SK-N-DZ (cell line): ENCODE measurements at regions not wholly inside any gene's neighbourhood (a gene's known extent, or its start where the extent isn't known, plus 50 kb on each side); places are given as distances from the start of the nearest gene placed in this dataset.

ENCODE experiments used
- DNase-seq: peaks from one replicate; pipeline ENCODE4 v3.0.0-alpha.2; 2015; ENCODE audit warnings: low spot score

DNA sequence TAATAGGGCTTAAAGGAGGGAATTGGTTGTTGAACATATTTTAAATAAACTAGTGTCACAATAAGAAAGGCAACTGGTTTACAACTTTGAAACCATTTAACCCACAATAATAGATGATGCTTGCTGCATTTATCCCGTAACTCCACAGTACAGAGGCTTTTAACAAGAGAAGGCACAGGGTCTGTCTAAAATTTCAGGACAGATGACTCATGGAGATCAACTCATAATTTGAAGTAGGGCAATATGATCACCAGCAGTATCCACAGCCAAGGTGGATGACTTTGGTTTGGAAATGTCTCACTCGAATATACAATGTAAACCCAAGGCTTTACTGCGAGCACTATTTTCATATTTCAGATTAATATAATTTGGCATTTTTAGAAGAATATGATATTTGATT lies 340.2 kb downstream of the LRIG3 start:
- DNase-seq, result no peak

DNA sequence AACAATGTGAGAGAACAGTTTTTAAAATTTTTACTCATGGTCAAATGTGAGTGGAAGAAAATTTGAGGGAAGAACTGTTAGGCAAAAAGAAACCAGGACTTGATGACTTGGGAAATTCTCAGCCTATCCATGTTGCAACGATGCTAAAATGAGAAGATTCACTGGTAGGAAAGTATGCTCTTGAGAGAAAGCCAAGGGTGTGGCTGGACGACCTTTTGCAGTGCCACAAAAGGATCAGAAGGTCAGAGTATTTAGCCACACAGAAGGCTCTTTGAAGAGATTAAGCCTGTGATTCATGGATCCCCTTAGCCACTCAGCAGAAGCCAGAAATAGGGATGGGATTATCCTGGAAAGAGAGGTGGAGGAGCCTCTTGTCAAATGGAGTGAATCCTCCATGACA lies 336.8 kb downstream of the LRIG3 start:
- no peak for DNase-seq

DNA sequence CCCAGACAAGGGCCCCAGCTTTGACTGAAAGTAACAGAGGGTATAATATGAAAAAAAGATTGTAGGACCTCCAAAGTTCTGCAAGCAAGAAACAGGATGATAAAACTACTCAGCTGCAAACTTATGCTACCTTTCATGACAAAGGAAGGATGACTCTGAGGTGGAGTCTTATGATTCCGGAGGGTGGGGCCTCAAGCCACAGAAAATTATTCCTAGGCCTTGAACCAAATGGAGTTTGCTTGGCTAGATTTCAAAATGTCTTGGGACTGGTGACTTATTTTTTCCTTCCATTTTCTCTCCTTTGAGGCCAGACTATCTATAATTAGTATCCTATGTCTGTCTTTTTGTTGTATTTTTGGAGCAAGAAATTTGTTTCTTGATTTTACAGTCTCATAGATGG lies 336.4 kb downstream of the LRIG3 start:
- DNase-seq, result no peak

DNA sequence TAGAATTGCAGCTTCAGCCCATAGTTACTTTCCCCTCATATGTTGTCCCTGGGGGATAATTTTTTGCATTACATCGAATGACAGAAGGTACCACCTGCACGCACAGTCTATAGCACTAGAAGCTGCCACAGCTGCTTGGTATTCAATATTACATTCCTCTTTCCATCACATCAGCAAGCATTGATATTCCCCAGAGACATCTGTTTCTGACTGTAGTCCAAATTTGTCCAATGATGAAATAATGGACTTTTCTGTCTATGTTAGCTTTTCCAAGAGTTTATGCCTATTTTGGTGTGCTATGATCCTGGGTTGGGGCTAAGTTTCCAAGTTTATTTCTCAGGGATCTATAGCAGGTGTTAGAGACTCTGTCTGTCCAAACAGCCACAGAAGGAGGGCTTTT lies 335.4 kb downstream of the LRIG3 start:
- no peak for DNase-seq

- DNase-seq, result no peak
These were observed 333.5 kb downstream of the LRIG3 start for GRCh38 chr12:58586762-58587161.

GRCh38 chr12:58588770-58589169 lies 331.5 kb downstream of the LRIG3 start:
- no peak for DNase-seq

- DNase-seq, result no peak
These were observed 327.7 kb downstream of the LRIG3 start for GRCh38 chr12:58592475-58593207.

DNA sequence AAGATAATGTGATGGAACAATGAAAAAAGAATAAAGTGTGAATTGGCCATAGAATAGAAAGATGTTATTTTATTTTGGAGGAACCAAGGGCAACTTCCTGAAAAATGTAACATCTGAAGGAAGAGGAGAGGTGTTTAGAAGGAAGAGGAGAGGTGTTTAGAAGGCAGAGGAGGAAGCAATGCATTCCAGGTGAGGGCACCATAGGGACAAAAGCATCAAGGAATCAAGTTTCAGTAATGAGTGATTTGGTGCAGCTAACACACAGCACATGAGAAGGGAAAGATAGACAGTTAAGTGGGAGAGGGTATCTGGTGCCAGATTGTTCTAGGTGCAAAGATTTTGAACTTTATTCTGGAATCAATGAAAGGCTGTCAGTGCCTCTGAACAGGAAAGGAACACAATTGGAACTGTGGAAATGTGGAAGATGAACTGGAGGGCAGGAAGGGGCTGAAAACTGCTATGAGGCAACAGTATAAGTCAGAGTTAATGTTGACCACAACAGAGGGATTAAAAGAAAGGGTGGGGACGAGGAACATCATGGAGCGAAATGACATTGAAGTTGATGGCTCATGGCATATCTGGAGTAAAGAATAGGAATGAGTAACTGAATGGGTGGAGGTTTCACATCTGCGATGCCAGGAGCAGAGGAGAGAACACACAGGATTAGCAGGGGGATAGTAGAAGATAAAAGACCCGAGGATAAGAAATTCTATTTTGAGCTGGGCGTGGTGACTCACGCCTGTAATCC lies 326.6 kb downstream of the LRIG3 start:
- DNase-seq, result no peak

- DNase-seq, result no peak
These were observed 323.9 kb downstream of the LRIG3 start for GRCh38 chr12:58596381-58596780.

GRCh38 chr12:58601529-58601928 lies 318.8 kb downstream of the LRIG3 start:
- DNase-seq, result no peak

DNA sequence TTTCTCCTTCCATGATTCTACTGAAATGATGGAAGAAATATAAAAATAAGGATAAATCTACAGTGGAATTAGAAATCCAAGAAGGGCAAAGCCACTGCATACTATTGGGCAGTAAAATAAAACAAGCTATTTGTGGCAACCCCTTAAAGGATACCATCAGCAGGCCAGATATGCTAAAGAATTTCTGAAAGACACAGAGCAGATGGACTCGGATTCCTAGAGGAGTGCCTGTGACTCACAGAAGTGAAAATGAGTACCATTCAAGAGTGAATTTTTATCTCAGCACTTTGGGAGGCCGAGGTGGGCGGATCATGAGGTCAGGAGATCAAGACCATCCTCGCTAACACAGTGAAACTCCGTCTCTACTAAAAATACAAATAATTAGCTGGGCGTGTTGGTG lies 318.1 kb downstream of the LRIG3 start:
- no peak for DNase-seq

DNA sequence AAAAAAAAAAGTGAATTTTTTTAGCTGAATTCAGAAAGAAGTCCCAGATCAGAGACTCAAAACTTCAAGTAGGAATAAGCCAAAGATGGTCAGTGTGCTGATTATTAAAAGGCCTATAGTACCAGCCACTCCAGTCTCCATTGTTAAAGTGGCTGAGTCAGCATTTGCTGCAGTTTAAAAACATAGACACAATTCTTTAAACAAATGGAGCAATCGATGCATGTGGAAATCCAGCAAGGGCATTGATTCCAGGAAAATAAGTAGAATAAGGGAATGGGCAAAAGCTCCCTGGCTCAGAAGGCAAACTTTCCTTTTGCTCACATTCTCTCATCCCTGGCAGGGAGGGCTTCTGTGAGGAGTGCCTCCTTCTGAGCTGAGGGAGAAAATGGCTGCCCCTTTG lies 317.6 kb downstream of the LRIG3 start:
- no peak for DNase-seq

DNA sequence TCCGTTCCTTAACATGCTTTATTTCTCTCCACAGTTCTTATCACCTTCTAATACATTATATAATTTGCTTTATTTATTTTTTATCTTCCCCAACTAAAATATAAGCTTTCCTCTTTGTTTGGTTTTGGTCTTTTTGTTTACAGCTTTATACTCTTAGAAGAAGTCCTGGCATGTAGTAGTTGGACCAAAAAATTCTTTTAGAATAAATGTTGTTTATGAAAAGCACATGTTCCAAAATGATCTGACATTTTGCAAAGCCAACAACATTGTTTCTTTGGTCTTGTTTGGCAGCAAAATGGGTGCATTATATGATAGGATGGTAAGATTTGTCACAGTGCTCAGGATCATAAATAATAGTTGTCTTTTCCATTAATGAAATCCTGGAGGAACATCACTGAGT lies 312.5 kb downstream of the LRIG3 start:
- no peak for DNase-seq

- no peak for DNase-seq
These were observed 311.6 kb downstream of the LRIG3 start for GRCh38 chr12:58608711-58609110.

GRCh38 chr12:58615047-58615446 lies 305.3 kb downstream of the LRIG3 start:
- DNase-seq, result no peak

DNA sequence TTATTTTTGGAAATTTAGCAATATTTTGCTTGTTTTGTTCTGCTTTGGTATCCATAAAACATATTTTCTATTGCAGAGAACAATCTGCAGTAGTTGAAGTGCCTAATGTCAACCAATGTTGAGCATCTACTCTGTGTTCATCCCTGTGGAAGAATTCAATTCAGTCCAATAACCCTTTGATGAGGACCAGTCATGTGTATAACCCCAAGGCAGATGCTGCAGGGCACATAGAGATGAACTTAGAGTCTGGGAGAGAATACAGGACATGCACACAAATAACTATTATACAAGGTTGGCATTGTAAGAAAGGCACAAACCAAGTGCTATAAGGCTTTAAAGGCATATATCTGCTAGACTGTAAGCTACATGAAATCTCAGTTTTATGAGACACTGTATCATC lies 304.7 kb downstream of the LRIG3 start:
- DNase-seq, result no peak

GRCh38 chr12:58616618-58617017 lies 303.7 kb downstream of the LRIG3 start:
- no peak for DNase-seq

DNA sequence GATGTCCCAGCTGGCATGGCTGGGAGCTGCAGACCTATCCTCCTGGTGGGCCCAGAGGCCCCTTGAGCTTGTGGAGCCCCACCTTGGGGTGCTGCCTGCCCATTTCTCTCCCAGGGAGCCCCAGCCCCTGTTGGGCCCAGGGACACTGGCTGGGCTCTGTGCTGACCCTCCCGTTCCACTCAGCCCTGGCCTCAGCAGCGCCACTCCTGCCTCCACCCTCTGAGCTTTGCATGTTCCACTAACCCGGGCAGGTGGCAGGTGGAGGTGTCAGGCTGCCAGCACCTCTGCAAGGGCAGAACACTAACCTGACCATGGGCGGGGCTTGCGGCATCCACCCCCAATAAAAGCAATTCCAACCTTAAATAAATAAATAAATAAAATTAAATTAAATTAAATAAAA lies 299.2 kb downstream of the LRIG3 start:
- no peak for DNase-seq

GRCh38 chr12:58629376-58629775 lies 290.9 kb downstream of the LRIG3 start:
- DNase-seq, result no peak

DNA sequence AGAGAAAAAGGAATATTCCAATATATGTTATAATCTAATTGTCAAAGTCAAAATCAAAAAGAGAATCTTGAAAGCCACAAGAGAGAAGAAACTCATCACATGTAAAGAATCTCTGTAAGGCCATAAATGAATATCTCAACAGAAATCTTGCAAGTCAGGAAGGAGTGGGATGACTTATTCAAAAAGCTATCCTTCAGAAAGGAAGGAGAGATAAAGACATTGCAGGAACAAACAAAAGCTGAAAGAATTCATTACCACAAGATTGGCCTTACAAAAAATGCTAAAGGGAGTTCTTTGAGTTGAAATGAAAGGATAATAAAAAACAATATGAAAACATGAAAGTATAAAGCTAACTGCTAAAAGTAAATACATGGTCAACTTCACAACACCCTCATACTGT lies 286.8 kb downstream of the LRIG3 start:
- DNase-seq, result no peak

GRCh38 chr12:58639318-58639934 lies 280.9 kb downstream of the LRIG3 start:
- DNase-seq, result no peak

GRCh38 chr12:58640314-58640713 lies 280.0 kb downstream of the LRIG3 start:
- DNase-seq, result no peak

DNA sequence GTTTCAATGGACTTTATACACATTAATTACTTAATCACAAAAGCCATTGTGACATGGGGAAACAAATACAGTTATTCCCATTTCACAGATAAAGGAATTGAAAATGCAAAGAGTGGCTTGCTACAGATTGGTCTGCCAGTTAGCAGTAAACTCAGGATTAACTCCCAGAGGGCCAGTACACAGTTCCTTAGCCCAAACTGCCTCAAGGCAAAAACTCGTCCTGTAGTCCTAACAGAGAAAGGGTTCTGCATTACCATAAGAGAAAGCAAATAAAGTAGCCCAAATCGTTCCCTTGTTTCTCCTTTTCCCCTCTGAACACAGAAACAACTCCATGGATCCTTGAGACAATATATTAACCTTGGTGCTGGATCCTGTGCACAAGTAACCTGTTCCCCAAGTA lies 274.4 kb downstream of the LRIG3 start:
- no peak for DNase-seq
